ENCODE measurements at regions not wholly inside any gene's neighbourhood (a gene's known extent, or its start where the extent isn't known, plus 50 kb on each side); places are given as distances from the start of the nearest gene placed in this dataset.
A peak's percentile ranks its signal among the peaks of the same experiment; 100 is the strongest.

GRCh38 chr6:137999815-138000214, 107.4 kb downstream of the PERP start:
- Histone ChIP-seq H3K9ac (ENCODE audit: extremely low read depth, low read length, poor library complexity, severe bottlenecking) (no peak overlapping the region), H3K9me3 (ENCODE audit: control insufficient read depth, low read length) (peaks cover 11% of the 10 kb centered on the region), H3K27me3 (ENCODE audit: control insufficient read depth, insufficient read depth, low read length, poor library complexity, severe bottlenecking) (no peaks in the 10 kb centered on the region), H3K27ac (ENCODE audit: low read depth, low read length) (no peak overlapping the region), H3K36me3 (ENCODE audit: control insufficient read depth, insufficient read depth, low read length) (no peaks in the 10 kb centered on the region), H3K4me3 (ENCODE audit: low read length) (no peak overlapping the region), H3K4me1 (ENCODE audit: control insufficient read depth, insufficient read depth, low read length) (no peaks in the 10 kb centered on the region)
- WGBS, 2 experiments (ENCODE audit: insufficient coverage in 1 of 2, insufficient read length in 1 of 2) = 81 to 85% methylated on average over 1 to 5 of the region's 5 CpGs
- H3K27ac Mint-ChIP-seq = no peak overlapping the region
- H3K4me1 Mint-ChIP-seq = peaks cover 4% of the 10 kb centered on the region
- H3K9me3 Mint-ChIP-seq = peaks cover 15% of the 10 kb centered on the region
- no peaks in the 10 kb centered on the region for H3K36me3 Mint-ChIP-seq (ENCODE audit: low read depth)
- no peak overlapping the region for H3K4me3 Mint-ChIP-seq
- peaks cover 5% of the 10 kb centered on the region for H3K27me3 Mint-ChIP-seq (ENCODE audit: insufficient read depth)
- TF ChIP-seq, protein P1, sequence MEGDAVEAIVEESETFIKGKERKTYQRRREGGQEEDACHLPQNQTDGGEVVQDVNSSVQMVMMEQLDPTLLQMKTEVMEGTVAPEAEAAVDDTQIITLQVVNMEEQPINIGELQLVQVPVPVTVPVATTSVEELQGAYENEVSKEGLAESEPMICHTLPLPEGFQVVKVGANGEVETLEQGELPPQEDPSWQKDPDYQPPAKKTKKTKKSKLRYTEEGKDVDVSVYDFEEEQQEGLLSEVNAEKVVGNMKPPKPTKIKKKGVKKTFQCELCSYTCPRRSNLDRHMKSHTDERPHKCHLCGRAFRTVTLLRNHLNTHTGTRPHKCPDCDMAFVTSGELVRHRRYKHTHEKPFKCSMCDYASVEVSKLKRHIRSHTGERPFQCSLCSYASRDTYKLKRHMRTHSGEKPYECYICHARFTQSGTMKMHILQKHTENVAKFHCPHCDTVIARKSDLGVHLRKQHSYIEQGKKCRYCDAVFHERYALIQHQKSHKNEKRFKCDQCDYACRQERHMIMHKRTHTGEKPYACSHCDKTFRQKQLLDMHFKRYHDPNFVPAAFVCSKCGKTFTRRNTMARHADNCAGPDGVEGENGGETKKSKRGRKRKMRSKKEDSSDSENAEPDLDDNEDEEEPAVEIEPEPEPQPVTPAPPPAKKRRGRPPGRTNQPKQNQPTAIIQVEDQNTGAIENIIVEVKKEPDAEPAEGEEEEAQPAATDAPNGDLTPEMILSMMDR (conservative IDR thresholded peaks at IDR 0.05) = no peak
- DNase-seq = no peak

GRCh38 chr6:138000941-138001340, 106.3 kb downstream of the PERP start:
- no peaks in the 10 kb centered on the region for H3K36me3 Mint-ChIP-seq (ENCODE audit: low read depth)

DNA sequence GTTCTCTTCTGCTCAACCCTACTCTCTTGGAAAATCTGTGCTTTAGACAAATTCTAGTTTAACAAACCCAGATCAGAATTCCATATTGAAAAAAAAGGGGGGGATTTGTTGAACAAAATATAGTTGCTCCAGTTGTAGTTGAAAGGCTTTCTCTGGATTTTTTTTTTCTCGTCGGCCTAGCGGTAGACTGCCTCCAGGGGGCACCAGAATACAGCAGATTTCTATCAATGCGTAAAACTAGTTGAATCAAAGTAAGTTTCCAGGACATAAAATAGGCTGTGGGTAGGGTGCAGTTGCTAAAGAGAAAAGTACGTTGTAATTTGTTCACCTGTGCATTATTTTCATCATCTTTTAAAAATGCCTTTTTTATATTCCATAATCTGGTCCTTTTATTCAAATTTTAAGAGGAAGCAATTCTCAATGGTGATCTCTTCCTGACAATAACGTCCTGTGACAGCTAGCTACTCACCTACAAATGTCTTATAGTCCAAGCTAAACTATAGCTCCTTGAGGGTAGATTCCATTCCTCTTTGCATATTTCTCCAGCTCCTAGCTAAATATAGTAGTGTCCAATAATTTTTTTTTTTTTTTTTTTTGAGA, 105.4 kb downstream of the PERP start:
- Mint-ChIP-seq H3K36me3 (ENCODE audit: low read depth) (no peaks in the 10 kb centered on the region), H3K4me1 (peaks cover 23% of the 10 kb centered on the region), H3K27ac (no peak overlapping the region), H3K4me3 (no peak overlapping the region), H3K9me3 (peaks cover 9% of the 10 kb centered on the region), H3K27me3 (ENCODE audit: insufficient read depth) (no peaks in the 10 kb centered on the region)
- no peak overlapping the region for H3K4me3 ChIP-seq (ENCODE audit: low read length)
- H3K27me3 ChIP-seq (ENCODE audit: control insufficient read depth, insufficient read depth, low read length, poor library complexity, severe bottlenecking) = no peaks in the 10 kb centered on the region
- peaks cover 7% of the 10 kb centered on the region for H3K9me3 ChIP-seq (ENCODE audit: control insufficient read depth, low read length)
- peak; percentile 76 for DNase-seq
- H3K4me1 ChIP-seq (ENCODE audit: control insufficient read depth, insufficient read depth, low read length) = peaks cover 3% of the 10 kb centered on the region
- no peak overlapping the region for H3K9ac ChIP-seq (ENCODE audit: extremely low read depth, low read length, poor library complexity, severe bottlenecking)
- no peak overlapping the region for H3K27ac ChIP-seq (ENCODE audit: low read depth, low read length)
- 16 to 25% methylated on average over 4 to 6 of the region's 6 CpGs for WGBS, 2 experiments (ENCODE audit: insufficient coverage in 1 of 2, insufficient read length in 1 of 2)
- TF ChIP-seq, protein P1 (conservative IDR thresholded peaks at IDR 0.05) = peak; percentile 95
- H3K36me3 ChIP-seq (ENCODE audit: control insufficient read depth, insufficient read depth, low read length) = no peaks in the 10 kb centered on the region

More at GRCh38 chr6:138000941-138001340, 106.3 kb downstream of the PERP start:
- peaks cover 15% of the 10 kb centered on the region for H3K4me1 Mint-ChIP-seq
- Histone ChIP-seq H3K4me1 (ENCODE audit: control insufficient read depth, insufficient read depth, low read length) (peaks cover 3% of the 10 kb centered on the region), H3K36me3 (ENCODE audit: control insufficient read depth, insufficient read depth, low read length) (no peaks in the 10 kb centered on the region), H3K9ac (ENCODE audit: extremely low read depth, low read length, poor library complexity, severe bottlenecking) (no peak overlapping the region), H3K4me3 (ENCODE audit: low read length) (no peak overlapping the region), H3K9me3 (ENCODE audit: control insufficient read depth, low read length) (peaks cover 11% of the 10 kb centered on the region), H3K27me3 (ENCODE audit: control insufficient read depth, insufficient read depth, low read length, poor library complexity, severe bottlenecking) (no peaks in the 10 kb centered on the region), H3K27ac (ENCODE audit: low read depth, low read length) (no peak overlapping the region)
- peaks cover under 1% of the 10 kb centered on the region for H3K27me3 Mint-ChIP-seq (ENCODE audit: insufficient read depth)
- H3K9me3 Mint-ChIP-seq = peaks cover 15% of the 10 kb centered on the region
- no peak overlapping the region for H3K4me3 Mint-ChIP-seq
- DNase-seq = no peak
- H3K27ac Mint-ChIP-seq = no peak overlapping the region
- TF ChIP-seq, protein P1 (conservative IDR thresholded peaks at IDR 0.05) = no peak
